ENCODE measurements at regions not wholly inside any gene's neighbourhood (a gene's known extent, or its start where the extent isn't known, plus 50 kb on each side); places are given as distances from the start of the nearest gene placed in this dataset.

- TF ChIP-seq CTCF (IDR thresholded peaks at IDR 0.05; ENCODE audit: control extremely low read depth in 1 of 3, insufficient read depth in 1 of 3, low read depth in 1 of 3, low read length in 3 of 3) (no peak), ASH2L (IDR thresholded peaks at IDR 0.05; ENCODE audit: low read length) (no peak), SP2 (IDR thresholded peaks at IDR 0.05; ENCODE audit: low read length) (no peak), EP300 (IDR thresholded peaks at IDR 0.05; ENCODE audit: borderline replicate concordance in 1 of 2, low read depth in 2 of 2, low read length in 2 of 2) (no peak), CBX8 (IDR thresholded peaks at IDR 0.05; ENCODE audit: borderline replicate concordance, low read depth, low read length) (no peak), SAP30 (IDR thresholded peaks at IDR 0.05; ENCODE audit: insufficient read depth, insufficient replicate concordance, low read length) (no peak)
These were observed 110.7 kb downstream of the EHF start (continued) for GRCh38 chr11:34731603-34732002.

All from H1 (cell line).